ENCODE measurements at regions not wholly inside any gene's neighbourhood (a gene's known extent, or its start where the extent isn't known, plus 50 kb on each side); places are given as distances from the start of the nearest gene placed in this dataset.

GRCh38 chr20:57882451-57883161 is 172.8 kb upstream of the PMEPA1 start:
- intact Hi-C loops (cut with micrococcal nuclease), result no loop called here

GRCh38 chr20:57881466-57882385 is 171.9 kb upstream of the PMEPA1 start:
- H3K9me3 ChIP-seq (ENCODE audit: control insufficient read depth, insufficient read depth, low read length), result no peaks in the 10 kb centered on the region
- Mint-ChIP-seq H3K9me3 (no peaks in the 10 kb centered on the region), H3K4me1 (no peaks in the 10 kb centered on the region), H3K36me3 (no peaks in the 10 kb centered on the region), H3K4me3 (no peak overlapping the region), H3K27me3 (ENCODE audit: low read depth in 2 of 2) (peaks cover 0 to 12% of the 10 kb centered on the region in 2 donors), H3K27ac (no peak overlapping the region)
- ATAC-seq (no peak), DNase-seq (no peak)
- H3K27me3 ChIP-seq (ENCODE audit: control insufficient read depth, insufficient read depth, low read length), result no peaks in the 10 kb centered on the region
- no peaks in the 10 kb centered on the region for H3K36me3 ChIP-seq (ENCODE audit: control insufficient read depth, insufficient read depth, low read length)
- no peak overlapping the region for H3K27ac ChIP-seq (ENCODE audit: low read length)
- no peaks in the 10 kb centered on the region for H3K4me1 ChIP-seq (ENCODE audit: control insufficient read depth, insufficient read depth, low read length)
- no peak for TF ChIP-seq CTCF (IDR thresholded peaks at IDR 0.05)
- no peak overlapping the region for H3K4me3 ChIP-seq (ENCODE audit: low read length)
- intact Hi-C loops (cut with micrococcal nuclease), result no loop called here
- 91% methylated on average over 15 of the region's 15 CpGs for whole genome bisulfite sequencing (ENCODE audit: insufficient coverage)

More at GRCh38 chr20:57882451-57883161, 172.8 kb upstream of the PMEPA1 start:
- Histone ChIP-seq H3K27ac (ENCODE audit: low read length) (no peak overlapping the region), H3K36me3 (ENCODE audit: control insufficient read depth, insufficient read depth, low read length) (no peaks in the 10 kb centered on the region), H3K4me1 (ENCODE audit: control insufficient read depth, insufficient read depth, low read length) (no peaks in the 10 kb centered on the region), H3K9me3 (ENCODE audit: control insufficient read depth, insufficient read depth, low read length) (no peaks in the 10 kb centered on the region), H3K4me3 (ENCODE audit: low read length) (no peak overlapping the region), H3K27me3 (ENCODE audit: control insufficient read depth, insufficient read depth, low read length) (no peaks in the 10 kb centered on the region)
- no peak for TF ChIP-seq CTCF (IDR thresholded peaks at IDR 0.05)
- H3K9me3 Mint-ChIP-seq, result no peaks in the 10 kb centered on the region
- 86% methylated on average over 16 of the region's 16 CpGs for WGBS (ENCODE audit: insufficient coverage)
- H3K4me3 Mint-ChIP-seq, result no peak overlapping the region
- H3K27me3 Mint-ChIP-seq (ENCODE audit: low read depth in 2 of 2), result peaks cover 0 to 13% of the 10 kb centered on the region in 2 donors
- no peak for DNase-seq
- no peak overlapping the region for H3K27ac Mint-ChIP-seq
- H3K4me1 Mint-ChIP-seq, result no peaks in the 10 kb centered on the region
- no peak for ATAC-seq
- H3K36me3 Mint-ChIP-seq, result no peaks in the 10 kb centered on the region

GRCh38 chr20:57880571-57880892 is 170.7 kb upstream of the PMEPA1 start:
- peaks cover 0 to 9% of the 10 kb centered on the region in 2 donors for H3K27me3 Mint-ChIP-seq (ENCODE audit: low read depth in 2 of 2)
- Histone ChIP-seq H3K27me3 (ENCODE audit: control insufficient read depth, insufficient read depth, low read length) (no peaks in the 10 kb centered on the region), H3K36me3 (ENCODE audit: control insufficient read depth, insufficient read depth, low read length) (no peaks in the 10 kb centered on the region), H3K4me3 (ENCODE audit: low read length) (no peak overlapping the region), H3K9me3 (ENCODE audit: control insufficient read depth, insufficient read depth, low read length) (no peaks in the 10 kb centered on the region), H3K27ac (ENCODE audit: low read length) (no peak overlapping the region), H3K4me1 (ENCODE audit: control insufficient read depth, insufficient read depth, low read length) (no peaks in the 10 kb centered on the region)
- ATAC-seq (no peak), DNase-seq (no peak)
- no peak overlapping the region for H3K27ac Mint-ChIP-seq
- no peaks in the 10 kb centered on the region for H3K36me3 Mint-ChIP-seq
- TF ChIP-seq CTCF (IDR thresholded peaks at IDR 0.05), result no peak
- H3K9me3 Mint-ChIP-seq, result no peaks in the 10 kb centered on the region
- no peak overlapping the region for H3K4me3 Mint-ChIP-seq
- intact Hi-C loops (cut with micrococcal nuclease), result no loop called here
- no peaks in the 10 kb centered on the region for H3K4me1 Mint-ChIP-seq

Data from natural killer cell (primary cell).